H1 (cell line): ENCODE measurements at regions not wholly inside any gene's neighbourhood (a gene's known extent, or its start where the extent isn't known, plus 50 kb on each side); places are given as distances from the start of the nearest gene placed in this dataset.

Experiments
- CREB1 ChIP-seq: IDR thresholded peaks from 2 replicates; pipeline ENCODE4 v1.6.1; 2012; ENCODE audit warnings: inconsistent platforms
- CTCF ChIP-seq, 3 experiments: IDR thresholded peaks; 1 replicate in 2 of 3; 2 replicates in 1 of 3; pipeline versions ENCODE4 v1.5.1 to v1.6.1; 2011; ENCODE audit warnings: low read length in 3 of 3, mild to moderate bottlenecking in 3 of 3, inconsistent platforms in 2 of 3, low read depth in 1 of 3, moderate library complexity in 1 of 3; ENCODE audit not compliant: insufficient read depth in 1 of 3; ENCODE audit errors: control extremely low read depth in 1 of 3
- EGR1 ChIP-seq: IDR thresholded peaks from 2 replicates; pipeline ENCODE4 v1.6.1; 2011; ENCODE audit warnings: low read depth, low read length, borderline replicate concordance
- EP300 ChIP-seq, 2 experiments: IDR thresholded peaks; 1 replicate in 1 of 2; 2 replicates in 1 of 2; pipeline ENCODE4 v1.6.1; 2011 to 2012; ENCODE audit warnings: low read depth in 2 of 2, low read length in 2 of 2, mild to moderate bottlenecking in 2 of 2, borderline replicate concordance in 1 of 2, inconsistent platforms in 1 of 2, moderate library complexity in 1 of 2
- EZH2 ChIP-seq: fragments of 200-600 bp; sonication (generic); IDR thresholded peaks from 2 replicates; pipeline ENCODE4 v1.7.1; 2012; ENCODE audit warnings: low read depth, mild to moderate bottlenecking, moderate library complexity, low read length, inconsistent platforms; ENCODE audit not compliant: severe bottlenecking
- GABPA ChIP-seq: IDR thresholded peaks from 2 replicates; pipeline ENCODE4 v1.6.1; 2011; ENCODE audit warnings: mild to moderate bottlenecking, low read length, moderate library complexity, borderline replicate concordance; ENCODE audit not compliant: insufficient read depth
- JUND ChIP-seq: IDR thresholded peaks from 2 replicates; pipeline ENCODE4 v1.6.1; 2011; ENCODE audit warnings: mild to moderate bottlenecking, improper control_type of control experiment, low read length
- MAX ChIP-seq: IDR thresholded peaks from 2 replicates; pipeline ENCODE4 v1.6.1; 2012; ENCODE audit warnings: inconsistent platforms
- POLR2A ChIP-seq, 2 experiments: IDR thresholded peaks; 1 replicate in 1 of 2; 2 replicates in 1 of 2; pipeline ENCODE4 v1.6.1; 2011; ENCODE audit warnings: low read depth in 2 of 2, low read length in 2 of 2, mild to moderate bottlenecking in 2 of 2; ENCODE audit errors: control extremely low read depth in 1 of 2
- POLR2AphosphoS5 ChIP-seq: IDR thresholded peaks from 2 replicates; pipeline ENCODE4 v1.6.1; 2011; ENCODE audit warnings: low read depth, low read length
- RAD21 ChIP-seq, 2 experiments: IDR thresholded peaks in 1 of 2; conservative IDR thresholded peaks in 1 of 2; 2 replicates each; pipeline ENCODE4 v1.6.1; 2011; ENCODE audit warnings: low read depth in 2 of 2, low read length in 2 of 2, improper control_type of control experiment in 1 of 2, inconsistent platforms in 1 of 2, mild to moderate bottlenecking in 1 of 2, moderate library complexity in 1 of 2
- TAF7 ChIP-seq: optimal IDR thresholded peaks from 2 replicates; pipeline ENCODE3; 2011; ENCODE audit warnings: low read depth, mild to moderate bottlenecking, inconsistent platforms, low read length, moderate library complexity, borderline replicate concordance
- USF2 ChIP-seq: IDR thresholded peaks from 2 replicates; pipeline ENCODE4 v1.6.1; 2011; ENCODE audit warnings: low read length, improper control_type of control experiment
- ZNF274 ChIP-seq: IDR thresholded peaks from 2 replicates; pipeline ENCODE4 v1.7.0; 2012; ENCODE audit warnings: low read length, borderline replicate concordance; ENCODE audit errors: extremely low read depth

- no peak for TF ChIP-seq EZH2
- no peak for TF ChIP-seq TAF7
- no peak for TF ChIP-seq EGR1
- TF ChIP-seq CTCF (IDR thresholded peaks at IDR 0.05; ENCODE audit: control extremely low read depth in 1 of 3, insufficient read depth in 1 of 3, low read depth in 1 of 3, low read length in 3 of 3): no peak
- no peak for TF ChIP-seq POLR2A (IDR thresholded peaks at IDR 0.05; ENCODE audit: control extremely low read depth in 1 of 2, low read depth in 2 of 2, low read length in 2 of 2)
- TF ChIP-seq POLR2AphosphoS5: no peak
- no peak for TF ChIP-seq CREB1
- no peak for TF ChIP-seq EP300 (IDR thresholded peaks at IDR 0.05; ENCODE audit: borderline replicate concordance in 1 of 2, low read depth in 2 of 2, low read length in 2 of 2)
- TF ChIP-seq MAX: no peak
- no peak for TF ChIP-seq GABPA
- TF ChIP-seq RAD21 (IDR thresholded peaks at IDR 0.05 in 1 of 2, conservative IDR thresholded peaks at IDR 0.05 in 1 of 2; ENCODE audit: low read depth in 2 of 2, low read length in 2 of 2): no peak
- TF ChIP-seq JUND: no peak
- TF ChIP-seq ZNF274: no peak
- no peak for TF ChIP-seq USF2
These were observed 167.3 kb upstream of the NANOGP8 start for GRCh38 chr15:35252351-35252865.
